Osteoblast (primary cell): ENCODE measurements at regions not wholly inside any gene's neighbourhood (a gene's known extent, or its start where the extent isn't known, plus 50 kb on each side); places are given as distances from the start of the nearest gene placed in this dataset.
A peak's percentile ranks its signal among the peaks of the same experiment; 100 is the strongest.

Source experiments
- DNase-seq: peaks from one replicate; pipeline ENCODE4 v3.0.0; 2011; ENCODE audit warnings: low spot score, mixed read lengths; ENCODE audit not compliant: insufficient read length; ENCODE audit errors: missing footprints
- H2AFZ ChIP-seq: 2 replicates; pipeline ENCODE4 v1.6.0; 2011; ENCODE audit warnings: mild to moderate bottlenecking, low read length
- H3K27ac ChIP-seq: 2 replicates; pipeline ENCODE4 v1.5.1; 2011; ENCODE audit warnings: mild to moderate bottlenecking, low read depth, low read length, moderate library complexity
- H3K27me3 ChIP-seq: 2 replicates; pipeline ENCODE4 v1.6.0; 2012; ENCODE audit warnings: mild to moderate bottlenecking, control low read depth, inconsistent platforms, low read length, moderate library complexity; ENCODE audit not compliant: insufficient read depth
- H3K36me3 ChIP-seq: 2 replicates; pipeline ENCODE4 v1.5.1; 2011; ENCODE audit warnings: mild to moderate bottlenecking, low read length, control low read depth, moderate library complexity; ENCODE audit not compliant: insufficient read depth
- H3K4me1 ChIP-seq: 2 replicates; pipeline ENCODE4 v1.5.1; 2011; ENCODE audit warnings: mild to moderate bottlenecking, low read length, control low read depth, moderate library complexity; ENCODE audit not compliant: insufficient read depth
- H3K4me2 ChIP-seq: 2 replicates; pipeline ENCODE4 v1.6.0; 2011; ENCODE audit warnings: mild to moderate bottlenecking, low read length; ENCODE audit not compliant: insufficient read depth
- H3K4me3 ChIP-seq: fragments of 200-600 bp; sonication (generic); 3 replicates; pipeline ENCODE4 v1.5.1; 2012; ENCODE audit warnings: mild to moderate bottlenecking, low read length, inconsistent platforms; ENCODE audit not compliant: insufficient read depth
- H3K79me2 ChIP-seq: 2 replicates; pipeline ENCODE4 v1.6.0; 2012; ENCODE audit warnings: mild to moderate bottlenecking, low read length, control low read depth, inconsistent platforms; ENCODE audit not compliant: insufficient read depth
- H3K9me3 ChIP-seq: 2 replicates; pipeline ENCODE4 v1.5.1; 2011; ENCODE audit warnings: low read depth, low read length, control low read depth
- H4K20me1 ChIP-seq: 2 replicates; pipeline ENCODE4 v1.6.0; 2012; ENCODE audit warnings: mild to moderate bottlenecking, low read length, control low read depth; ENCODE audit not compliant: insufficient read depth
- CTCF ChIP-seq: IDR thresholded peaks from 2 replicates; pipeline ENCODE4 v1.5.1; 2011; ENCODE audit warnings: mild to moderate bottlenecking, low read depth, low read length, moderate library complexity; ENCODE audit errors: extremely low read depth

GRCh38 chr15:31435261-31435911 lies 108.8 kb downstream of the KLF13 start:
- peak overlapping the region; percentile 92 for H3K4me2 ChIP-seq
- DNase-seq = peak; percentile 86
- H3K36me3 ChIP-seq = no peaks in the 10 kb centered on the region
- H3K9me3 ChIP-seq = no peaks in the 10 kb centered on the region
- H3K4me1 ChIP-seq = peaks cover 28% of the 10 kb centered on the region
- peak overlapping the region; percentile 74 for H2AFZ ChIP-seq
- no peaks in the 10 kb centered on the region for H3K79me2 ChIP-seq
- peak overlapping the region; percentile 95 for H3K27ac ChIP-seq
- no peaks in the 10 kb centered on the region for H3K27me3 ChIP-seq
- no peaks in the 10 kb centered on the region for H4K20me1 ChIP-seq
- peak overlapping the region; percentile 59 for H3K4me3 ChIP-seq
- peak; percentile 82 for TF ChIP-seq CTCF

GRCh38 chr15:31435912-31436628 lies 109.4 kb downstream of the KLF13 start:
- DNase-seq = peak; percentile 87
- H2AFZ ChIP-seq = peak overlapping the region; percentile 74
- peak overlapping the region; percentile 92 for H3K4me2 ChIP-seq
- H3K4me1 ChIP-seq = peaks cover 32% of the 10 kb centered on the region
- H3K27me3 ChIP-seq = no peaks in the 10 kb centered on the region
- H3K4me3 ChIP-seq = peak overlapping the region; percentile 59
- no peaks in the 10 kb centered on the region for H4K20me1 ChIP-seq
- peak overlapping the region; percentile 95 for H3K27ac ChIP-seq
- H3K9me3 ChIP-seq = no peaks in the 10 kb centered on the region
- no peaks in the 10 kb centered on the region for H3K36me3 ChIP-seq
- H3K79me2 ChIP-seq = no peaks in the 10 kb centered on the region
- no peak for TF ChIP-seq CTCF

DNA sequence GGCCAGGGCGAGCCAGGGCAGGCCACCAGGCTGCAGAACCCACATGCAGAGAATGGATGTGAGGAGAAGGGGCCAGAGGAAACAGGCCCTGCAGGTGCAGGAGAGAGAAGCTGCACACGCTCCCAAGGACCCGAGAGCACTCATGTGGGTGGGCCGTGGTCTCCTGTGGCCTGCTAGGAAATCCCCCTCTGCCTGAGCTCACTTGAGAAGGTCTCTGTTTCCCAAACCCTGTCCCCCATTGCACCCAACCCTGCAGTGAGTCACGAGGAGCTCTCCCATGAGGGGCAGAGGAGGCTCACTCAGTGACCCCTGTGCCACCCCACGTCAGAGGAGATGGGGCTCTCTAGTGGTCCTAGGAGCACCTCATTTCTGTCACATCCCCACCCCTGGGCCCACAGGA lies 111.1 kb downstream of the KLF13 start:
- TF ChIP-seq CTCF = no peak
- H2AFZ ChIP-seq = peak overlapping the region; percentile 26
- H3K27ac ChIP-seq = no peak overlapping the region
- no peaks in the 10 kb centered on the region for H3K79me2 ChIP-seq
- no peaks in the 10 kb centered on the region for H4K20me1 ChIP-seq
- no peak overlapping the region for H3K4me3 ChIP-seq
- no peak overlapping the region for H3K4me2 ChIP-seq
- H3K4me1 ChIP-seq = peaks cover 46% of the 10 kb centered on the region
- H3K36me3 ChIP-seq = no peaks in the 10 kb centered on the region
- no peaks in the 10 kb centered on the region for H3K9me3 ChIP-seq
- peak; percentile 29 for DNase-seq
- no peaks in the 10 kb centered on the region for H3K27me3 ChIP-seq

DNA sequence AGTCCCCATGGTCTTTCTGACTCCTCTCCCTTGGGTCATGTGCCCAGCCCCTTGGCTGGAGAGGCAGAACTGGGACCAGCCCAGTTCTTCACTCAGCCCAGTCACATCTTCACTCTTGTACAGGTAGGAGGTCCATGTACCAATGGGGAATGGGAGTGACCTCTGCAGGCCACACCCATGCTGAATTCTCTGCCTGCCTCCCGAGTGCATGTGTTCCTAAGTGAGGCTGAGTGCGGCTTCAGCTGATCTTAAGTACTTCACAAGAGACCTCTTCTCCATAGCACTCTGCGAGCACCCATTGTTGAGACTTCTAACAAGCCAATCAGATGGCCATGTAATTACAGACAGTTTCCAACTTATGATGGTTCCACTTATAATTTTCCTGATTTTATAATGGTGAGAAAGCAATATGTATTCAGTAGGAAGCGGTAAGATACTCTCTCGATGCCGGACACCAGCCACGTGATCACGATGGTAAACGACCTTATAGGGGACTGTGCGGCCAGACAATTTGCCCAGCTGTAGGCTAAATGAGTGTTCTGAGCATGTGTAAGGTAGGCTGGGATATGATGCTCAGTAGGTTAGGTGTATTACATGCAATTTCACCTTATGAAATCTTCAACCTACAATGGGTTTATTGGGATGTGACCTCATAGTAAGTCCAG lies 112.1 kb downstream of the KLF13 start:
- no peak overlapping the region for H3K27ac ChIP-seq
- no peak for TF ChIP-seq CTCF
- DNase-seq = peak; percentile 19
- H3K79me2 ChIP-seq = no peaks in the 10 kb centered on the region
- no peaks in the 10 kb centered on the region for H4K20me1 ChIP-seq
- H3K9me3 ChIP-seq = no peaks in the 10 kb centered on the region
- no peak overlapping the region for H3K4me2 ChIP-seq
- no peaks in the 10 kb centered on the region for H3K27me3 ChIP-seq
- H3K4me1 ChIP-seq = peaks cover 48% of the 10 kb centered on the region
- no peak overlapping the region for H2AFZ ChIP-seq
- no peaks in the 10 kb centered on the region for H3K36me3 ChIP-seq
- no peak overlapping the region for H3K4me3 ChIP-seq
